Keratinocyte (primary cell): ENCODE measurements at regions not wholly inside any gene's neighbourhood (a gene's known extent, or its start where the extent isn't known, plus 50 kb on each side); places are given as distances from the start of the nearest gene placed in this dataset.
A peak's percentile ranks its signal among the peaks of the same experiment; 100 is the strongest.

Source experiments
- DNase-seq: peaks from one replicate; pipeline ENCODE4 v3.0.0-alpha.2; 2011; ENCODE audit warnings: low read depth, missing footprints, low spot score
- FAIRE-seq: peaks from 2 replicates; lab custom pipeline; 2011; peaks lifted over from hg19 to GRCh38; lab: Jason Lieb, UNC
- H2AFZ ChIP-seq: 2 replicates; pipeline ENCODE4 v1.6.0; 2012; ENCODE audit warnings: low read length, control low read depth, inconsistent platforms; ENCODE audit not compliant: control insufficient read depth
- H3K27ac ChIP-seq: 2 replicates; pipeline ENCODE4 v1.5.1; 2011; ENCODE audit warnings: low read length; ENCODE audit not compliant: control insufficient read depth, insufficient read depth
- H3K27me3 ChIP-seq: 3 replicates; pipeline ENCODE4 v1.6.0; 2011; ENCODE audit warnings: low read length; ENCODE audit not compliant: control insufficient read depth, insufficient read depth; ENCODE audit errors: extremely low read depth
- H3K36me3 ChIP-seq, 2 experiments: 2 replicates in 1 of 2; 3 replicates in 1 of 2; pipeline ENCODE4 v1.5.1; 2011; ENCODE audit warnings: low read length in 2 of 2, mild to moderate bottlenecking in 1 of 2; ENCODE audit not compliant: control insufficient read depth in 2 of 2, insufficient read depth in 2 of 2; ENCODE audit errors: extremely low read depth in 1 of 2
- H3K4me1 ChIP-seq: 3 replicates; pipeline ENCODE4 v1.5.1; 2011; ENCODE audit warnings: low read length; ENCODE audit not compliant: control insufficient read depth, insufficient read depth; ENCODE audit errors: extremely low read depth
- H3K4me2 ChIP-seq: 3 replicates; pipeline ENCODE4 v1.6.0; 2011; ENCODE audit warnings: low read depth, low read length; ENCODE audit not compliant: control insufficient read depth, insufficient read depth; ENCODE audit errors: extremely low read depth
- H3K4me3 ChIP-seq, 3 experiments: fragments of 200-600 bp in 1 of 3; sonication (generic) in 1 of 3; 2 replicates in 2 of 3; 3 replicates in 1 of 3; pipeline ENCODE4 v1.5.1; 2011 to 2016; ENCODE audit warnings: low read length in 3 of 3, mild to moderate bottlenecking in 3 of 3, control low read depth in 2 of 3, inconsistent platforms in 1 of 3, low read depth in 1 of 3, mixed read lengths in 1 of 3, mixed run types in 1 of 3, moderate library complexity in 1 of 3; ENCODE audit not compliant: control insufficient read depth in 2 of 3, insufficient read depth in 2 of 3; ENCODE audit errors: extremely low read depth in 1 of 3
- H3K79me2 ChIP-seq: 2 replicates; pipeline ENCODE4 v1.6.0; 2012; ENCODE audit warnings: low read length; ENCODE audit not compliant: control insufficient read depth, insufficient read depth
- H3K9ac ChIP-seq: 3 replicates; pipeline ENCODE4 v1.6.0; 2011; ENCODE audit warnings: low read length; ENCODE audit not compliant: control insufficient read depth, insufficient read depth; ENCODE audit errors: extremely low read depth
- H3K9me1 ChIP-seq: 3 replicates; pipeline ENCODE4 v1.6.0; 2011; ENCODE audit warnings: low read length; ENCODE audit not compliant: control insufficient read depth, insufficient read depth; ENCODE audit errors: extremely low read depth
- H3K9me3 ChIP-seq: 2 replicates; pipeline ENCODE4 v1.5.1; 2012; ENCODE audit warnings: low read depth, low read length; ENCODE audit not compliant: control insufficient read depth
- H4K20me1 ChIP-seq: 3 replicates; pipeline ENCODE4 v1.6.0; 2011; ENCODE audit warnings: low read length; ENCODE audit not compliant: control insufficient read depth, insufficient read depth; ENCODE audit errors: extremely low read depth
- CTCF ChIP-seq, 3 experiments: IDR thresholded peaks in 1 of 3; conservative IDR thresholded peaks in 1 of 3; optimal IDR thresholded peaks in 1 of 3; 2 replicates in 2 of 3; 3 replicates in 1 of 3; pipeline versions ENCODE3 to v1.5.1; 2011; ENCODE audit warnings: low read length in 3 of 3, mild to moderate bottlenecking in 3 of 3, moderate library complexity in 2 of 3, control low read depth in 1 of 3, inconsistent platforms in 1 of 3; ENCODE audit not compliant: insufficient read depth in 2 of 3; ENCODE audit errors: extremely low read depth in 1 of 3
- EZH2 ChIP-seq: IDR thresholded peaks from one replicate; pipeline ENCODE4 v1.6.1; 2012; ENCODE audit warnings: inconsistent platforms, mild to moderate bottlenecking, low read length, moderate library complexity
- dilution Hi-C: fragments of 300-500 bp; cut with MboI; formaldehyde crosslinking; loops from one replicate; pipeline ENCODE4 v1.7.0; 2020; ENCODE audit warnings: low sequenced_read_pairs; ENCODE audit not compliant: extremely low pct_ligation_motif_present

GRCh38 chr3:102189956-102190723, 244.7 kb upstream of the ZPLD1 start:
- DNase-seq (peak; percentile 50), FAIRE-seq (peak; percentile 90)
- no peaks in the 10 kb centered on the region for H3K79me2 ChIP-seq
- H3K4me1 ChIP-seq = peaks cover 68% of the 10 kb centered on the region
- H3K4me2 ChIP-seq = peak overlapping the region; percentile 81
- peak overlapping the region in 2 of 3 experiments; percentile 46 to 54 for H3K4me3 ChIP-seq
- no peaks in the 10 kb centered on the region for H3K36me3 ChIP-seq
- no peaks in the 10 kb centered on the region for H3K27me3 ChIP-seq
- dilution Hi-C loops = no loop called here
- H3K9ac ChIP-seq = peak overlapping the region; percentile 67
- TF ChIP-seq EZH2 (no peak), CTCF (optimal IDR thresholded peaks at IDR 0.05 in 1 of 3, IDR thresholded peaks at IDR 0.05 in 1 of 3, conservative IDR thresholded peaks at IDR 0.05 in 1 of 3; ENCODE audit: extremely low read depth in 1 of 3, insufficient read depth in 2 of 3, low read length in 3 of 3) (no peak)
- peak overlapping the region; percentile 78 for H2AFZ ChIP-seq
- H3K9me3 ChIP-seq = no peaks in the 10 kb centered on the region
- peak overlapping the region; percentile 96 for H3K27ac ChIP-seq
- H4K20me1 ChIP-seq = no peaks in the 10 kb centered on the region
- no peaks in the 10 kb centered on the region for H3K9me1 ChIP-seq

GRCh38 chr3:102192575-102192974, 242.2 kb upstream of the ZPLD1 start:
- Histone ChIP-seq H3K27me3 (no peaks in the 10 kb centered on the region), H3K4me1 (peaks cover 84% of the 10 kb centered on the region), H3K9me1 (no peaks in the 10 kb centered on the region), H2AFZ (peak overlapping the region; percentile 8), H3K4me3 (no peak overlapping the region), H3K36me3 (no peaks in the 10 kb centered on the region), H3K79me2 (no peaks in the 10 kb centered on the region), H3K9ac (peak overlapping the region; percentile 14), H3K4me2 (peak overlapping the region; percentile 53), H3K9me3 (no peaks in the 10 kb centered on the region), H4K20me1 (no peaks in the 10 kb centered on the region), H3K27ac (peak overlapping the region; percentile 96)
- dilution Hi-C loops = no loop called here
- TF ChIP-seq CTCF (optimal IDR thresholded peaks at IDR 0.05 in 1 of 3, IDR thresholded peaks at IDR 0.05 in 1 of 3, conservative IDR thresholded peaks at IDR 0.05 in 1 of 3; ENCODE audit: extremely low read depth in 1 of 3, insufficient read depth in 2 of 3, low read length in 3 of 3) = no peak
- TF ChIP-seq EZH2 = no peak
- FAIRE-seq (peak; percentile 68), DNase-seq (no peak)
